PC-3 (cell line): ENCODE measurements at regions not wholly inside any gene's neighbourhood (a gene's known extent, or its start where the extent isn't known, plus 50 kb on each side); places are given as distances from the start of the nearest gene placed in this dataset.

ENCODE experiments used
- ATAC-seq: fragments of 200-7000 bp; cut with Tn5 transposase; 2 replicates; pipeline ENCODE4 v1.9.1; 2020; ENCODE audit warnings: mild to moderate bottlenecking, moderate library complexity
- BruUV-seq: library from RNA; stranded (reverse); fragments of 400-500 nt; replicated peaks from 2 replicates; lab custom pipeline; 2021; lab: Mats Ljungman, UMichigan
- CTCF ChIA-PET: fragments of 300-600 bp; sonication (Branson Sonifier 250); formaldehyde crosslinking; loops from one replicate; lab custom pipeline; 2022; ENCODE audit warnings: antibody characterized with exemption; lab: Charles Lee
- POLR2A ChIA-PET: fragments of 300-600 bp; sonication (Branson Sonifier 250); formaldehyde crosslinking; loops from one replicate; lab custom pipeline; 2022; ENCODE audit warnings: antibody characterized with exemption; ENCODE audit not compliant: unreplicated experiment; lab: Charles Lee
- DNase-seq: peaks from one replicate; pipeline ENCODE4 v3.0.0-alpha.2; 2015
- H2AFZ ChIP-seq: fragments of 300-600 bp; sonication (generic); 2 replicates; pipeline ENCODE4 v1.6.0; 2016; ENCODE audit warnings: antibody characterized with exemption, low read length
- H3F3A ChIP-seq: fragments of 300-600 bp; sonication (generic); one replicate; pipeline ENCODE4 v1.6.0; 2017; ENCODE audit warnings: antibody characterized with exemption, low read length, control low read depth, mild to moderate bottlenecking; ENCODE audit not compliant: unreplicated experiment
- H3K27ac ChIP-seq: fragments of 300-600 bp; sonication (generic); 2 replicates; pipeline ENCODE4 v1.5.1; 2016; ENCODE audit warnings: mild to moderate bottlenecking, low read length
- H3K27me3 ChIP-seq: fragments of 300-600 bp; sonication (generic); 2 replicates; pipeline ENCODE4 v1.6.1; 2016; ENCODE audit warnings: low read length, mixed read lengths
- H3K36me3 ChIP-seq: fragments of 300-600 bp; sonication (generic); 2 replicates; pipeline ENCODE4 v1.6.1; 2016; ENCODE audit warnings: low read depth, mixed run types, low read length, mixed read lengths
- H3K4me1 ChIP-seq: fragments of 300-600 bp; sonication (generic); 2 replicates; pipeline ENCODE4 v1.5.1; 2016; ENCODE audit warnings: low read length; ENCODE audit not compliant: insufficient read depth
- H3K4me2 ChIP-seq: fragments of 300-600 bp; sonication (generic); 2 replicates; pipeline ENCODE4 v1.6.0; 2016; ENCODE audit warnings: low read length
- H3K4me3 ChIP-seq: fragments of 300-600 bp; sonication (generic); 2 replicates; pipeline ENCODE4 v1.5.1; 2016; ENCODE audit warnings: mild to moderate bottlenecking, low read length, mixed read lengths
- H3K79me2 ChIP-seq: fragments of 300-600 bp; sonication (generic); 2 replicates; pipeline ENCODE4 v1.6.1; 2017; ENCODE audit warnings: low read length, mixed read lengths
- H3K9ac ChIP-seq: fragments of 300-600 bp; sonication (generic); 2 replicates; pipeline ENCODE4 v1.6.0; 2016; ENCODE audit warnings: mild to moderate bottlenecking, low read length
- H3K9me2 ChIP-seq: fragments of 300-600 bp; sonication (generic); replicated peaks from 2 replicates; pipeline ENCODE4 v1.6.1; 2016; ENCODE audit warnings: mixed run types, low read length, mixed read lengths
- H3K9me3 ChIP-seq: fragments of 300-600 bp; sonication (generic); 2 replicates; pipeline ENCODE4 v1.6.1; 2016; ENCODE audit warnings: low read length, mixed read lengths
- H4K20me1 ChIP-seq: fragments of 300-600 bp; sonication (generic); 2 replicates; pipeline ENCODE4 v1.6.1; 2016; ENCODE audit warnings: low read length, mixed read lengths
- EZH2 ChIP-seq: fragments of 300-600 bp; sonication (generic); IDR thresholded peaks from one replicate; pipeline ENCODE4 v1.6.1; 2017; ENCODE audit warnings: antibody characterized with exemption, mild to moderate bottlenecking, low read length; ENCODE audit not compliant: unreplicated experiment
- EZH2phosphoT487 ChIP-seq: fragments of 300-600 bp; sonication (generic); IDR thresholded peaks from 2 replicates; pipeline ENCODE4 v1.6.1; 2018; ENCODE audit warnings: mild to moderate bottlenecking, antibody characterized with exemption, low read length, borderline replicate concordance
- intact Hi-C: fragments of 100-400 bp; cut with micrococcal nuclease; formaldehyde crosslinking; loops from 2 replicates; pipeline ENCODE4 v1.9.0; 2023
- TF ChIP-seq, protein P1 (sequence below): fragments of 300-600 bp; sonication (generic); conservative IDR thresholded peaks from 2 replicates; pipeline ENCODE4 v1.5.1; 2017; ENCODE audit warnings: antibody characterized with exemption, low read depth, mild to moderate bottlenecking, low read length

DNA sequence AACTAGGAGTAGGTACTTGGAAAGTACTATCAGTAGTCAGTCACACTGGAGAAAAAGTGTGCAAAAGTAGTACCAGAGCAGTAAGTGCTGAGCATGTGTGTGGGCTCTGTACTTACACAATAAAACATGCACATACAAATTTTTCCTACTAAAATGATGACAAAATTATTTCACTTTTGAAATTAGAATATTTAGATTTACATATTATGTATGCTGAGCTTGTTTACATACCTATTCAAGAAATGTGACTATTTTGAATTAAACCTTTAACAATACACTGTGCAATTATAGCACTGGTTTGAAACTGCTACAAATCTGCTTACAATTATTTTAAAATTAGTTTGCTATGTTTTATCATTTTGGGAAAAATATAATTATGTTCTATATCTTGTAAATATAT lies 2781.6 kb upstream of the PCDH20 start:
- Histone ChIP-seq H3K79me2 (no peaks in the 10 kb centered on the region), H3K9me2 (no peaks in the 10 kb centered on the region), H3K9me3 (no peaks in the 10 kb centered on the region), H3K4me1 (no peaks in the 10 kb centered on the region), H3K4me2 (no peak overlapping the region), H3K27ac (no peak overlapping the region), H2AFZ (no peak overlapping the region), H4K20me1 (no peaks in the 10 kb centered on the region), H3K27me3 (no peaks in the 10 kb centered on the region), H3K4me3 (no peak overlapping the region), H3K9ac (no peak overlapping the region), H3K36me3 (no peaks in the 10 kb centered on the region), H3F3A (no peaks in the 10 kb centered on the region)
- intact Hi-C loops = no loop called here
- BruUV-seq = no TSS peak
- TF ChIP-seq EZH2phosphoT487 (no peak), EZH2 (no peak)
- TF ChIP-seq, protein P1, sequence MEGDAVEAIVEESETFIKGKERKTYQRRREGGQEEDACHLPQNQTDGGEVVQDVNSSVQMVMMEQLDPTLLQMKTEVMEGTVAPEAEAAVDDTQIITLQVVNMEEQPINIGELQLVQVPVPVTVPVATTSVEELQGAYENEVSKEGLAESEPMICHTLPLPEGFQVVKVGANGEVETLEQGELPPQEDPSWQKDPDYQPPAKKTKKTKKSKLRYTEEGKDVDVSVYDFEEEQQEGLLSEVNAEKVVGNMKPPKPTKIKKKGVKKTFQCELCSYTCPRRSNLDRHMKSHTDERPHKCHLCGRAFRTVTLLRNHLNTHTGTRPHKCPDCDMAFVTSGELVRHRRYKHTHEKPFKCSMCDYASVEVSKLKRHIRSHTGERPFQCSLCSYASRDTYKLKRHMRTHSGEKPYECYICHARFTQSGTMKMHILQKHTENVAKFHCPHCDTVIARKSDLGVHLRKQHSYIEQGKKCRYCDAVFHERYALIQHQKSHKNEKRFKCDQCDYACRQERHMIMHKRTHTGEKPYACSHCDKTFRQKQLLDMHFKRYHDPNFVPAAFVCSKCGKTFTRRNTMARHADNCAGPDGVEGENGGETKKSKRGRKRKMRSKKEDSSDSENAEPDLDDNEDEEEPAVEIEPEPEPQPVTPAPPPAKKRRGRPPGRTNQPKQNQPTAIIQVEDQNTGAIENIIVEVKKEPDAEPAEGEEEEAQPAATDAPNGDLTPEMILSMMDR = no peak
- POLR2A ChIA-PET = no interaction called here
- DNase-seq (no peak), ATAC-seq (no peak)
- CTCF ChIA-PET = no interaction called here

DNA sequence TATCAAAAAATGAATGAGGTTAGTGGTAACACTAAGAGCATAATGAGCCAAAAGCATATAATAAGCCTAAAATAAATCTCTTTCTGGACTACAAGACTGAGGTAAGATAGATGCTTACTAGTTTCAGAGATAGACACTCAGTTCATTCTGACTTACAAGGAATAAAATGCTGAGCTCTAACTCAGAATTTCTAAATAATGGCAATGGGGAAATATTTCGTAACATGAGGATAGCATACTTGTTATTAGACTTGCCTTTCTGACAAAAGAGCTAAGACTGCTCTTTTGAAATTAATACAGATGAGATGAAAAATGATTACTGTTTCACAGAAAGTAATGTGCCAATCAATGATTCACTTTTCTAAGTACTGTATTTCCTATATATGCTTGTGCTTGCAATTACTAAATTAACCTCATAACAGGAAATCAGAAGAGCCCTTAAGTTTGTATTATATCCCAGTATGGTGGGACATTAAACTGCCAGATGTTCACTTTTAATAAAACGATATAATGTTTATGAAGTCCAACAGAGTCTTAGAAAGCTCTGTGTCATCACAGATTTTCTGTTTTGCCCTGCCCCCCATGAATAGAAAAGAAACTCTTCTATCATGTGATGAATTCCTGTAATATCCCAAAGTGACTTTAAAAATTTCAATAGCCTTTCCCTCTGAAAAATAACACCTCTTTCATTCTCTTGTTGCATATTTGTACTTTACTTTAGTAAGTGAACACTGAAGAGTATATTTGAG lies 2771.0 kb upstream of the PCDH20 start:
- Histone ChIP-seq H3F3A (no peaks in the 10 kb centered on the region), H2AFZ (no peak overlapping the region), H3K27me3 (no peaks in the 10 kb centered on the region), H3K9me2 (no peaks in the 10 kb centered on the region), H3K4me1 (no peaks in the 10 kb centered on the region), H3K9me3 (no peaks in the 10 kb centered on the region), H3K9ac (no peak overlapping the region), H4K20me1 (no peaks in the 10 kb centered on the region), H3K27ac (no peak overlapping the region), H3K4me2 (no peak overlapping the region), H3K36me3 (no peaks in the 10 kb centered on the region), H3K4me3 (no peak overlapping the region), H3K79me2 (no peaks in the 10 kb centered on the region)
- intact Hi-C loops = no loop called here
- POLR2A ChIA-PET = no interaction called here
- DNase-seq (no peak), ATAC-seq (no peak)
- no TSS peak for BruUV-seq
- TF ChIP-seq EZH2 (no peak), EZH2phosphoT487 (no peak)
- TF ChIP-seq, protein P1 = no peak
- CTCF ChIA-PET = no interaction called here

DNA sequence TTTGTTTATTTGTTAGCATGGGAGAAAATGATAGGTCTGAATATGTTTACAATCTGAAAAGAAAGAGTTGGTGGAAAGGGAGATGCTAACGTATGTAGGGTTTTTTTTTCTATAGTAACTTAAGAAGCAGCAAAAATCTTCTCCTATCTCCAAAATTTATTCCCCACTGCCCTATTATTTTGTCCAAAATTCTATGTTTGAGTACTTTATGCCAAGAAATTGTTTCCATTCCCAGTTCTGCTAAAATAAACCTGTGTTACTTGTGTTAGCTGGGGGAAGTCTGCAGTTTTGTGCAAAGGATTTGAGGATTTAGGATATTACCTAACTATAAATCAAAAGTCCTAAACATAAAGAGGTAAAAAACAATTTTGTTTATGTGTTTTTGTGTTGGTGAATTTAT lies 2770.4 kb upstream of the PCDH20 start:
- Histone ChIP-seq H3K4me2 (no peak overlapping the region), H3F3A (no peaks in the 10 kb centered on the region), H3K79me2 (no peaks in the 10 kb centered on the region), H3K27me3 (no peaks in the 10 kb centered on the region), H4K20me1 (no peaks in the 10 kb centered on the region), H3K9me3 (no peaks in the 10 kb centered on the region), H2AFZ (no peak overlapping the region), H3K27ac (no peak overlapping the region), H3K9me2 (no peaks in the 10 kb centered on the region), H3K4me3 (no peak overlapping the region), H3K36me3 (no peaks in the 10 kb centered on the region), H3K4me1 (no peaks in the 10 kb centered on the region), H3K9ac (no peak overlapping the region)
- TF ChIP-seq, protein P1 = no peak
- TF ChIP-seq EZH2 (no peak), EZH2phosphoT487 (no peak)
- no TSS peak for BruUV-seq
- DNase-seq (no peak), ATAC-seq (no peak)
- ChIA-PET CTCF (no interaction called here), POLR2A (no interaction called here)
- intact Hi-C loops = no loop called here
